Karpas-422 (cell line): ENCODE measurements at regions not wholly inside any gene's neighbourhood (a gene's known extent, or its start where the extent isn't known, plus 50 kb on each side); places are given as distances from the start of the nearest gene placed in this dataset.

Experiments used
- DNase-seq: peaks from one replicate; pipeline ENCODE4 v3.0.0-alpha.2; 2015
- H2AFZ ChIP-seq: fragments of 200-600 bp; sonication (generic); 2 replicates; pipeline ENCODE4 v1.6.1; 2014; ENCODE audit warnings: antibody characterized with exemption, low read length, mixed read lengths
- H3K27ac ChIP-seq: fragments of 200-600 bp; sonication (generic); 2 replicates; pipeline ENCODE4 v1.5.1; 2014; ENCODE audit warnings: mild to moderate bottlenecking, low read length, moderate library complexity
- H3K27me3 ChIP-seq: fragments of 200-600 bp; sonication (generic); 2 replicates; pipeline ENCODE4 v1.6.1; 2014; ENCODE audit warnings: low read length, mixed read lengths
- H3K36me3 ChIP-seq: fragments of 200-600 bp; sonication (generic); 2 replicates; pipeline ENCODE4 v1.6.1; 2014; ENCODE audit warnings: low read length, mixed read lengths; ENCODE audit not compliant: insufficient read depth
- H3K4me1 ChIP-seq: fragments of 200-600 bp; sonication (generic); 2 replicates; pipeline ENCODE4 v1.6.1; 2014; ENCODE audit warnings: mild to moderate bottlenecking, low read length, mixed read lengths
- H3K4me2 ChIP-seq: fragments of 200-600 bp; sonication (generic); 2 replicates; pipeline ENCODE4 v1.6.1; 2014; ENCODE audit warnings: low read length, low read depth, mild to moderate bottlenecking; ENCODE audit not compliant: poor library complexity, severe bottlenecking
- H3K4me3 ChIP-seq: fragments of 200-600 bp; sonication (generic); 2 replicates; pipeline ENCODE4 v1.5.1; 2014; ENCODE audit warnings: mild to moderate bottlenecking, antibody characterized with exemption, low read length, mixed read lengths
- H3K79me2 ChIP-seq: fragments of 200-600 bp; sonication (generic); 2 replicates; pipeline ENCODE4 v1.6.1; 2014; ENCODE audit warnings: mild to moderate bottlenecking, low read length, mixed read lengths
- H3K9ac ChIP-seq: fragments of 200-600 bp; sonication (generic); 2 replicates; pipeline ENCODE4 v1.6.0; 2014; ENCODE audit warnings: low read length
- H3K9me2 ChIP-seq: fragments of 200-600 bp; sonication (generic), shearing (Covaris generic); replicated peaks from 2 replicates; pipeline ENCODE4 v1.6.0; 2014; ENCODE audit warnings: mild to moderate bottlenecking, low read length, moderate library complexity; ENCODE audit not compliant: insufficient read depth
- H3K9me3 ChIP-seq: fragments of 300-700, 200-600 bp; sonication (generic); 2 replicates; pipeline ENCODE4 v1.6.1; 2014; ENCODE audit warnings: low read length, mixed read lengths
- H4K20me1 ChIP-seq: fragments of 200-600 bp; sonication (generic); 2 replicates; pipeline ENCODE4 v1.6.1; 2014; ENCODE audit warnings: mild to moderate bottlenecking, antibody characterized with exemption, low read length, low read depth; ENCODE audit not compliant: insufficient read depth

- H3K4me3 ChIP-seq: no peak overlapping the region
- no peak overlapping the region for H2AFZ ChIP-seq
- no peaks in the 10 kb centered on the region for H3K27me3 ChIP-seq
- no peak overlapping the region for H3K27ac ChIP-seq
- H3K9me3 ChIP-seq: no peaks in the 10 kb centered on the region
- H3K4me2 ChIP-seq: no peak overlapping the region
- no peaks in the 10 kb centered on the region for H4K20me1 ChIP-seq
- H3K36me3 ChIP-seq: no peaks in the 10 kb centered on the region
- DNase-seq: no peak
- H3K9ac ChIP-seq: no peak overlapping the region
- no peaks in the 10 kb centered on the region for H3K79me2 ChIP-seq
- no peaks in the 10 kb centered on the region for H3K9me2 ChIP-seq
- H3K4me1 ChIP-seq: no peaks in the 10 kb centered on the region
Measured at GRCh38 chr11:28713850-28714249, 605.7 kb downstream of the METTL15 start.

- H3K4me3 ChIP-seq: no peak overlapping the region
- no peaks in the 10 kb centered on the region for H3K4me1 ChIP-seq
- no peaks in the 10 kb centered on the region for H3K36me3 ChIP-seq
- H3K79me2 ChIP-seq: no peaks in the 10 kb centered on the region
- H4K20me1 ChIP-seq: no peaks in the 10 kb centered on the region
- no peaks in the 10 kb centered on the region for H3K9me2 ChIP-seq
- H3K27me3 ChIP-seq: no peaks in the 10 kb centered on the region
- no peak overlapping the region for H3K27ac ChIP-seq
- H3K4me2 ChIP-seq: no peak overlapping the region
- no peak for DNase-seq
- H3K9ac ChIP-seq: no peak overlapping the region
- H2AFZ ChIP-seq: no peak overlapping the region
- no peaks in the 10 kb centered on the region for H3K9me3 ChIP-seq
Measured at GRCh38 chr11:28708075-28708474, 599.9 kb downstream of the METTL15 start.

- no peak overlapping the region for H3K9ac ChIP-seq
- no peak overlapping the region for H3K27ac ChIP-seq
- H3K79me2 ChIP-seq: no peaks in the 10 kb centered on the region
- H4K20me1 ChIP-seq: no peaks in the 10 kb centered on the region
- H3K36me3 ChIP-seq: no peaks in the 10 kb centered on the region
- no peaks in the 10 kb centered on the region for H3K27me3 ChIP-seq
- no peak overlapping the region for H3K4me2 ChIP-seq
- no peaks in the 10 kb centered on the region for H3K4me1 ChIP-seq
- no peak for DNase-seq
- H3K9me3 ChIP-seq: no peaks in the 10 kb centered on the region
- H3K9me2 ChIP-seq: no peaks in the 10 kb centered on the region
- H2AFZ ChIP-seq: no peak overlapping the region
- H3K4me3 ChIP-seq: no peak overlapping the region
Measured at GRCh38 chr11:28704801-28705200, 596.6 kb downstream of the METTL15 start.

- no peak overlapping the region for H2AFZ ChIP-seq
- H3K4me2 ChIP-seq: no peak overlapping the region
- H3K79me2 ChIP-seq: no peaks in the 10 kb centered on the region
- no peak overlapping the region for H3K4me3 ChIP-seq
- H3K4me1 ChIP-seq: no peaks in the 10 kb centered on the region; the same call in 1 of the 2 replicates
- no peaks in the 10 kb centered on the region for H3K36me3 ChIP-seq
- no peaks in the 10 kb centered on the region for H3K27me3 ChIP-seq
- H3K9me2 ChIP-seq: no peaks in the 10 kb centered on the region
- no peaks in the 10 kb centered on the region for H4K20me1 ChIP-seq
- no peak overlapping the region for H3K9ac ChIP-seq
- no peaks in the 10 kb centered on the region for H3K9me3 ChIP-seq
- no peak overlapping the region for H3K27ac ChIP-seq
- DNase-seq: no peak
Measured at GRCh38 chr11:28703371-28703770, 595.2 kb downstream of the METTL15 start.

- DNase-seq: no peak
- Histone ChIP-seq H3K27me3 (no peaks in the 10 kb centered on the region), H3K9ac (no peak overlapping the region), H3K9me2 (no peaks in the 10 kb centered on the region), H3K4me1 (no peaks in the 10 kb centered on the region; the same call in 1 of the 2 replicates), H3K9me3 (no peaks in the 10 kb centered on the region), H3K4me3 (no peak overlapping the region), H2AFZ (no peak overlapping the region), H3K4me2 (no peak overlapping the region), H4K20me1 (no peaks in the 10 kb centered on the region), H3K36me3 (no peaks in the 10 kb centered on the region), H3K27ac (no peak overlapping the region), H3K79me2 (no peaks in the 10 kb centered on the region)
Measured at GRCh38 chr11:28702871-28703270, 594.7 kb downstream of the METTL15 start.

- Histone ChIP-seq H3K9me2 (no peaks in the 10 kb centered on the region), H3K4me1 (no peaks in the 10 kb centered on the region; the same call in 1 of the 2 replicates), H3K9ac (no peak overlapping the region)
Measured at GRCh38 chr11:28702450-28702790, 594.2 kb downstream of the METTL15 start.

GRCh38 chr11:28701760-28702449 is 593.7 kb downstream of the METTL15 start:
- no peaks in the 10 kb centered on the region for H3K36me3 ChIP-seq
- H3K4me2 ChIP-seq: no peak overlapping the region
- no peak overlapping the region for H3K27ac ChIP-seq
- H3K9me2 ChIP-seq: no peaks in the 10 kb centered on the region
- no peak overlapping the region for H3K4me3 ChIP-seq
- DNase-seq: no peak
- H3K27me3 ChIP-seq: no peaks in the 10 kb centered on the region
- no peak overlapping the region for H2AFZ ChIP-seq
- no peaks in the 10 kb centered on the region for H3K79me2 ChIP-seq
- H3K9ac ChIP-seq: no peak overlapping the region
- no peaks in the 10 kb centered on the region for H3K9me3 ChIP-seq
- no peaks in the 10 kb centered on the region; the same call in 1 of the 2 replicates for H3K4me1 ChIP-seq
- H4K20me1 ChIP-seq: no peaks in the 10 kb centered on the region

More at GRCh38 chr11:28702450-28702790, 594.2 kb downstream of the METTL15 start:
- Histone ChIP-seq H3K27ac (no peak overlapping the region), H2AFZ (no peak overlapping the region), H4K20me1 (no peaks in the 10 kb centered on the region), H3K27me3 (no peaks in the 10 kb centered on the region), H3K79me2 (no peaks in the 10 kb centered on the region), H3K4me2 (no peak overlapping the region), H3K36me3 (no peaks in the 10 kb centered on the region), H3K9me3 (no peaks in the 10 kb centered on the region), H3K4me3 (no peak overlapping the region)
- no peak for DNase-seq

- no peak for DNase-seq
- Histone ChIP-seq H2AFZ (no peak overlapping the region), H3K36me3 (no peaks in the 10 kb centered on the region), H3K9ac (no peak overlapping the region), H4K20me1 (no peaks in the 10 kb centered on the region), H3K79me2 (no peaks in the 10 kb centered on the region), H3K9me3 (no peaks in the 10 kb centered on the region), H3K4me2 (no peak overlapping the region), H3K4me1 (no peaks in the 10 kb centered on the region; the same call in 1 of the 2 replicates), H3K27me3 (no peaks in the 10 kb centered on the region), H3K9me2 (no peaks in the 10 kb centered on the region), H3K27ac (no peak overlapping the region), H3K4me3 (no peak overlapping the region)
Measured at GRCh38 chr11:28699701-28700100, 591.5 kb downstream of the METTL15 start.
